Activated T-helper 2 cell treated with anti-CD3 and anti-CD28 coated beads, Interferon-gamma antibody, Interleukin-2, Interleukin-4, amounts not matched to agents 10 μg/mL and 5 μg/mL and 100 μg/mL, durations not matched to agents 14 hours and 24 hours and 36 hours (primary cell): ENCODE measurements at regions not wholly inside any gene's neighbourhood (a gene's known extent, or its start where the extent isn't known, plus 50 kb on each side); places are given as distances from the start of the nearest gene placed in this dataset.

Source experiments
- DNase-seq: peaks from one replicate; pipeline ENCODE4 v3.0.0; 2021; ENCODE audit warnings: low spot score
- H3K27ac Mint-ChIP-seq: one replicate; pipeline ENCODE4 v1.8.0; 2021; ENCODE audit warnings: mixed read lengths
- H3K27me3 Mint-ChIP-seq: one replicate; pipeline ENCODE4 v1.8.0; 2021; ENCODE audit warnings: low read depth, mixed read lengths
- H3K36me3 Mint-ChIP-seq: one replicate; pipeline ENCODE4 v1.8.0; 2021; ENCODE audit warnings: low read depth, mixed read lengths
- H3K4me1 Mint-ChIP-seq: one replicate; pipeline ENCODE4 v1.8.0; 2021; ENCODE audit warnings: low read depth, mixed read lengths
- H3K4me3 Mint-ChIP-seq: one replicate; pipeline ENCODE4 v1.8.0; 2021; ENCODE audit warnings: low read depth, mild to moderate bottlenecking, moderate library complexity, mixed read lengths
- H3K9me3 Mint-ChIP-seq: one replicate; pipeline ENCODE4 v1.8.0; 2021; ENCODE audit warnings: mixed read lengths
- intact Hi-C: fragments of 100-400 bp; cut with micrococcal nuclease; formaldehyde crosslinking; loops from one replicate; pipeline ENCODE4 v1.15.1; 2023

DNA sequence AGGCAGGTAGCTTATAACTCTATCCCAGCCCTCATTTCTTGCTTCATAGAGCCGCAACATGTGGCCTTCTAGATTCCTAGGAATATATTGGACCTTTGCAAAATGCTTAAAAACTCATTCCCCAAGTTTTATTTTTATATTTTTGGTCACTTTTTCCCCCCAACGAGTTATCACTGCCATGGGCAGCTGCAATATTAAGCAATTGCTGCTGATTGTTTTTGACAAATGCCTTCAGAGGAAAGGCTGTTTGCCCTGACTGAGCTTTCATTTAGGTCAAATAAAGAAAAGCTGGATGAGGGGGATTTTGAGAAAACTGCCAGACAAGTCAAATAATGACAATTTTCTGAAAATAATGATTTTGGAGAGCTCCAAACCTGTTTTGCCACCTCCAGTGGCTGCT lies 976.9 kb upstream of the MBL2 start:
- H3K36me3 Mint-ChIP-seq: no peaks in the 10 kb centered on the region
- intact Hi-C loops: no loop called here
- DNase-seq: no peak
- H3K27me3 Mint-ChIP-seq: no peaks in the 10 kb centered on the region
- H3K9me3 Mint-ChIP-seq: peaks cover 10% of the 10 kb centered on the region
- H3K27ac Mint-ChIP-seq: no peak overlapping the region
- no peaks in the 10 kb centered on the region for H3K4me1 Mint-ChIP-seq
- H3K4me3 Mint-ChIP-seq: no peak overlapping the region

DNA sequence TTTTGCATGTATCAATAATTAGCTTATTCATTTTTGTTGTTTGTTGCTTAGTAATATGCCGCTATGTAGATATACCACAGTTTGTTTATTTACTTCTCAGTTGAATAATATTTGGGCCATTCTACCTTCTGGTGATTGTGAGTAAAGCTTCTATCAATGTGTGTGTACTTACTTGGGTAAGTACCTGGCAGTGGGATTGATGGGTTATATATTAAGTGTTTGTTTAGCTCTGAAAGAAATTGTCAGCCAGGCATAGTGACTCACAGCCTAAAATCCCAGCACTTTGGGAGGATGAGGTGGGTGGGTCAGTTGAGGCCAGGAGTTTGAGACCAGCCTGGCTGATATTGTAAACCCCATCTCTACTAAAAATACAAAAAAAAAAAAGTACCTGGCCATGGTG lies 975.7 kb upstream of the MBL2 start:
- Mint-ChIP-seq H3K27me3 (no peaks in the 10 kb centered on the region), H3K4me1 (no peaks in the 10 kb centered on the region), H3K4me3 (no peak overlapping the region), H3K27ac (no peak overlapping the region), H3K36me3 (no peaks in the 10 kb centered on the region), H3K9me3 (peaks cover 17% of the 10 kb centered on the region)
- intact Hi-C loops: no loop called here
- DNase-seq: no peak

DNA sequence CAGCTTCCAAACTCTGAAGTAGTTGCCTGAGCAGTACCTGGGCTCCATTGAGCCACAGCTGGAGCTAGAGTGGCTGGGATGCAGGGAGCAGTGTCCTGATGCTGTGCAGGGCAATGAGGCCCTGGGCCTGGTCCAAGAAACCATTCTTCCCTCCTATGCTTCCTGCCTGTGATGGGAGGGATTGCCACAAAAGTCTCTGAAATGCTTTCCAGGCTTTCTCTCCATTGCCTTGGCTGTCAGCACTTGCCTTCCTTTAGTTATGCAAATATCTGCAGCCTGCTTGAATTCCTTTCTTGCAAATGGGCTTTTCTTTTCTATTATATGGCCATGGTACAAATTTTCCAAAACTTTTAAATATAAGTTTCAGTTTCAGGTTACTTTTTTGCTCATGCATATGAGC lies 972.2 kb upstream of the MBL2 start:
- H3K36me3 Mint-ChIP-seq: no peaks in the 10 kb centered on the region

DNA sequence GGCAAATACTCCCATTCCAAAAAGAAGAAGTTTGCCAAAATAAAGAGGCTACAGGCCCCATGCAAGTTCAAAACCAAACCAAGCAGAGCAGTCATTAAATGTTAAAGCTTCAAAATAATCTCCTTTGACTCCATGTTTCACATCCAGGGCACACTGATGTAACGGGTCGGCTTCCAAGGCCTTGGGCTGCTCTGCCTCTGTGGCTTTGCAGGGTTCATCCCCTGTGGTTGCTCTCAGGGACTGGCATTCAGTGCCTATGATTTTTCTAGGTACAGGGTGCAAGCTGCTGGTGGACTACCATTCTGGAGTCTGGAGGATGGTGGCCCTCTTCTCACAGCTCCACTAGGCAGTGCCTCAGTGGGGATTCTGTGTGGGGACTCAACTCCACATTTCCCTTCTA lies 971.6 kb upstream of the MBL2 start:
- H3K4me1 Mint-ChIP-seq: no peaks in the 10 kb centered on the region
- H3K4me3 Mint-ChIP-seq: no peak overlapping the region
- intact Hi-C loops: no loop called here
- DNase-seq: no peak
- H3K36me3 Mint-ChIP-seq: no peaks in the 10 kb centered on the region
- no peaks in the 10 kb centered on the region for H3K27me3 Mint-ChIP-seq
- peaks cover 20% of the 10 kb centered on the region for H3K9me3 Mint-ChIP-seq
- no peak overlapping the region for H3K27ac Mint-ChIP-seq

More for the DNA sequence above, 972.2 kb upstream of the MBL2 start:
- H3K27ac Mint-ChIP-seq: no peak overlapping the region
- no peaks in the 10 kb centered on the region for H3K27me3 Mint-ChIP-seq
- H3K4me1 Mint-ChIP-seq: no peaks in the 10 kb centered on the region
- H3K9me3 Mint-ChIP-seq: peaks cover 20% of the 10 kb centered on the region
- intact Hi-C loops: no loop called here
- no peak overlapping the region for H3K4me3 Mint-ChIP-seq
- no peak for DNase-seq

DNA sequence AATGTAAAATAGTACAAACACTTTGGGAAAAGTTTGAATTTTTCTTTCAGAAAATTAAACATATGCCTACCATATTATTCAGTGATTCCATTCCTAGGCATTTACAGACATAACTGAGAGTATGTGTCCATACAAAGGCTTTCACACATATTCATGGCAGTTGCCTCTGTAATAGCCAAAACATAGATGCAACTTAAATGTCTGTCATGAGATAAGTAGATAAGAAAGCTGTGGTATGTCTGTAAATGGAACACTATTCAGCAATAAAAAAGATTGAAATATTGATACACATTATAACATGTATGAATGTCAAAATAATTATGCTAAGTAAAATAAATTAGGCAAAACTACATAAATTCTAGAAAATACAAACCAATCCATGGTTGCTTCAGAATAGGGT lies 964.5 kb upstream of the MBL2 start:
- Mint-ChIP-seq H3K27ac (no peak overlapping the region), H3K36me3 (no peaks in the 10 kb centered on the region), H3K9me3 (peaks cover 20% of the 10 kb centered on the region), H3K27me3 (no peaks in the 10 kb centered on the region), H3K4me3 (no peak overlapping the region), H3K4me1 (no peaks in the 10 kb centered on the region)
- intact Hi-C loops: no loop called here
- no peak for DNase-seq

DNA sequence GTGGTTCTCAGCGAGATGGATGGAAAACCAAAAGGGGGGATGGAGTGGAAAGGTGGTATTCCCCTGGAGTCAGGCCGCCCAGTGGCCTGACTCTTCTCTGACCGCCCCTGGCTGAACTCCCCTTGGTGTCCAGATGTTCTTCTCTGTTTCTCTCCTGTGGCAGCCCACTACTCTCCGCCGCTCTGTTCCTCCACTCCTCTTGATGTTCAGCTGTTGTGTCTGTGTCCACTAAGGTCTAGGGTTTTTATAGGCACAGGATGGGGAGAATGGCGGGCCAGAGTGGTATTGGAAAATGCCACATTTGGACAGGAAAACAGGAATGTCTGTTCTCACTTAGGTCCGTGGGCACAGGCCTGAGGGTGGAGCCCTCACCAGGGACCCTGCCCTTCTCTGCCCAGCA lies 954.3 kb upstream of the MBL2 start:
- Mint-ChIP-seq H3K36me3 (no peaks in the 10 kb centered on the region), H3K27ac (no peak overlapping the region), H3K9me3 (peaks cover 30% of the 10 kb centered on the region), H3K4me3 (no peak overlapping the region), H3K27me3 (no peaks in the 10 kb centered on the region), H3K4me1 (no peaks in the 10 kb centered on the region)
- intact Hi-C loops: no loop called here
- no peak for DNase-seq

DNA sequence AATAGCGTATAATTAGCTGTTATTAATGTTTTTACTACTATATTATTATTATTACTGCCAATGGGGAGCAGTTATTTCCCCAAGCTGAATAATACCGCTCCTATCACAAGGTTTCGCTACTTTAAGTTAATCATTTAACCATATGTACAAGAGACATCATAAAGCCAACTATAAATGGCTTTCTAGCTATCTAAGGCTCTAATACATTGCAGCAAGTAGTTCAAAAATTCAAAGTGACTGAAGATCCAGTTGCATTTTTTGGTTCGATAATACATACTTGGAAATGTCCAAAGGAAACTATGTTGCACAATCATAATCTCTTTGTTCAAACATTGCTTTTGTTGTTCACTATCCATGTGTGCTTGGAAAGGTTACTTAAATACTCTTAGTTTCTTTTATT lies 952.0 kb upstream of the MBL2 start:
- intact Hi-C loops: no loop called here
- Mint-ChIP-seq H3K36me3 (no peaks in the 10 kb centered on the region), H3K27me3 (no peaks in the 10 kb centered on the region), H3K4me3 (no peak overlapping the region), H3K27ac (no peak overlapping the region), H3K4me1 (no peaks in the 10 kb centered on the region), H3K9me3 (peaks cover 32% of the 10 kb centered on the region)
- no peak for DNase-seq

DNA sequence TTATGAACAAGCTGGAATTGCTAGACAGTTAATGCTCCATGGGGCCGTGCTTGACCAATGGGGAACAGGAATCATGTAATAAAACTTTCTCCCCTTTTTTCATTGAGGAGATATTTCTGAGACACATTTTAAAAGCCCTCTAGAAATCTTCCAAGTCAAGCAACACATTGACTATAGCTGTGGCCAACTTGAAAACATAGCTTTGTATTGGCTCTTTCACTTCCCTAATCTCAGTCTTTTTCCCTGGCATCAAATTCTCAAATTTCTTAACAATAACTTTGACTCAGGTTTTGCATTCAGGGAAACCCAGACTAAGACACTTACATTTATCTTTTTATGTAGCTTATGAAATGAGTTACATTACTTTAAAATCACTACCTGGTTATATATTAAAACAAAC lies 947.1 kb upstream of the MBL2 start:
- Mint-ChIP-seq H3K36me3 (no peaks in the 10 kb centered on the region), H3K4me3 (no peak overlapping the region), H3K27me3 (no peaks in the 10 kb centered on the region), H3K4me1 (no peaks in the 10 kb centered on the region), H3K27ac (no peak overlapping the region), H3K9me3 (peaks cover 32% of the 10 kb centered on the region)
- intact Hi-C loops: no loop called here
- no peak for DNase-seq

DNA sequence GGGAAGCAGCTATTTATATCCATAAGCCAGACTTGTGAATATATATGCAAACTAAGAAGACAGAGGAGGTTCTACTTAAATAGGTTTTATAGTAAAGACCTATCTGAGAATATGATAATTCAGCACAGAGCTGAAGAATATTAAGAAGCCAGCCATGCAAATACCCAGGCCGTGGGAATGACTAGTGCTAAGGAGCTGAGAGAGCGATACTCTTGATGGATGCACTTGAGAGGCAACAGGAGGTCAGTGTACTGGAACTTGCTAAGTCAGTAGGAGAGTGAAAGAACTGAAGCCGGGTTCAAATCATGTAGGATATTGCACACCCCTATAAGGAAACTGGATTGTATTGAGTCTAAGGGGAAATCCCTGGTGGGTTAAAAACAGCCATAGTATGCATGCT lies 943.6 kb upstream of the MBL2 start:
- DNase-seq: no peak
- Mint-ChIP-seq H3K4me1 (no peaks in the 10 kb centered on the region), H3K27me3 (no peaks in the 10 kb centered on the region), H3K27ac (no peak overlapping the region), H3K36me3 (no peaks in the 10 kb centered on the region), H3K9me3 (peaks cover 17% of the 10 kb centered on the region), H3K4me3 (no peak overlapping the region)
- intact Hi-C loops: no loop called here

DNA sequence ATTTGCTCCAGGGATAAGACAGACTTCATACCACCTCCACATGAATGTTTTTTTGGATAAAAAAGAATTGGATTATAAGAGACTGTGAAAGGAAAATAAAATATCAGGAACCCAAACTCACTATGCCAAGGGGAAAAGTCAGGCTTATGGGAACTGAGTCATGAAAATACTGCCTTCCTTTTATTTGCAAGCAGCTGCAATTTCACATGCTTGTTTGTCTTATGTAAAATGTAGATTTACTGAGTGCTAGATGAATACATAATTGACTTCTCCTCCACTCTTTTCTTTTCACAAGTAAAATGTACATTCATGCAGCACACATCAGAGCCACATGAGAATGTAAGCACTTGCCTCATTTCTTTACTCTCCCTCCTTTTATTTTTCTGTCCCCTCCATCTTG lies 940.8 kb upstream of the MBL2 start:
- Mint-ChIP-seq H3K4me3 (no peak overlapping the region), H3K9me3 (peaks cover 20% of the 10 kb centered on the region), H3K4me1 (no peaks in the 10 kb centered on the region), H3K36me3 (no peaks in the 10 kb centered on the region), H3K27ac (no peak overlapping the region), H3K27me3 (no peaks in the 10 kb centered on the region)
- intact Hi-C loops: no loop called here
- DNase-seq: no peak

DNA sequence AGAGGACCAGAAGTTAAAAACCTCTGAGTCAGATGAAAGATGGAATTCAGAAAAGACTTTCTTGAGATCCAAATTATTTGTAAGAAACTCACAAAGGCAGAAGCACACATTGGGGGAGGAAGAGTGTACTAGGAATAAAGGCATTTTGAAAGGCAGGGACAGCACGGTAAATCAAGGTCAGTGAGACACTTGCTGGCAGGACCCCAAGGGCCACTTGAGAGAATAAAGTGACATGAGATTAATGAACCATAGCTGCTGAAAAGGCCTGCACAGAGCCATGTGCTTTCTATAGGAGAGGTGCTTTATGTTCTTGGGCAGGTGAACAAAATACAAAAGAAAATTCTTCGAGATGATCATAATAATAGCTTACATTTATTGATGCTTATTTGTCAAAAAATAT lies 929.9 kb upstream of the MBL2 start:
- intact Hi-C loops: no loop called here
- Mint-ChIP-seq H3K9me3 (peaks cover 37% of the 10 kb centered on the region), H3K4me1 (no peaks in the 10 kb centered on the region), H3K36me3 (no peaks in the 10 kb centered on the region), H3K27ac (no peak overlapping the region), H3K4me3 (no peak overlapping the region), H3K27me3 (no peaks in the 10 kb centered on the region)
- no peak for DNase-seq

DNA sequence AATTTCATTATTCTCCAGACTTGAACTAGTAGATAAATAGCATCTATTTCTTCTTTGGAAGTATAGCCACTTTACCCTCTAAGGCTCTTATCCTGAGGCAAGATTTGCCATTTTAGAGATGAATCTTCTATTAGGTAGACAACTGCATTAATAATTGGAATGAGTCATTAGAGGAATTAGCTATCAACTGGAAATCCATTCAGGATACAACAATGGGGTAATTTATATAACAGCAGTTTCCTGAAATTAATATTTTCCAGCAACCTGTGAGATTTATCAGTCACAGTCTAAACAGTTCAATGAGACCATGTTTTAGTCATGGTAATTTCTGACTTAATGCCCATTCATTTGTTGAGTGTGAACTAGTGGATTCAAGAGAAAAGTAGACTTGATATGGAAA lies 928.6 kb upstream of the MBL2 start:
- peaks cover 28% of the 10 kb centered on the region for H3K9me3 Mint-ChIP-seq
- no peak overlapping the region for H3K4me3 Mint-ChIP-seq
- no peaks in the 10 kb centered on the region for H3K27me3 Mint-ChIP-seq
- no peaks in the 10 kb centered on the region for H3K36me3 Mint-ChIP-seq
- intact Hi-C loops: no loop called here
- H3K27ac Mint-ChIP-seq: no peak overlapping the region
- DNase-seq: no peak
- no peaks in the 10 kb centered on the region for H3K4me1 Mint-ChIP-seq

DNA sequence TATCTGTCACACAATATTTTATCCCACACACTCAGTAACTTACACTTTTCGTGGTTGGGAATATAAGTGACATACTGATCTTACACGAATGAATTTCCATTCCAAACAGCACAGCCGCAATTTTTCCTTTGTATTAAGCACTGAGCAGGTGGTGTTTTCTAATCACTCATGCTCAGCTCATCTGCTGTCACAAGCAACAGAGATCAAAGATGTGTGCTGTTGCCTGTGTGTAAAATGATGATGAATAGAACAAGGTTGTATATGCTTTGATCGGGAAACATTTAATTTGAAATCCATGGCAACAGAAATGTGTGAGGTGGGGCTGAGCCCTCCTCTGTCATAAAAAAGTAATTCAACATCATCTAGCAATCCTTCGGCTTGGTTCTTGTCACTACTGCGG lies 927.7 kb upstream of the MBL2 start:
- intact Hi-C loops: no loop called here
- H3K27me3 Mint-ChIP-seq: no peaks in the 10 kb centered on the region
- no peak overlapping the region for H3K4me3 Mint-ChIP-seq
- peaks cover 27% of the 10 kb centered on the region for H3K9me3 Mint-ChIP-seq
- H3K4me1 Mint-ChIP-seq: no peaks in the 10 kb centered on the region
- DNase-seq: no peak
- H3K27ac Mint-ChIP-seq: no peak overlapping the region
- no peaks in the 10 kb centered on the region for H3K36me3 Mint-ChIP-seq

DNA sequence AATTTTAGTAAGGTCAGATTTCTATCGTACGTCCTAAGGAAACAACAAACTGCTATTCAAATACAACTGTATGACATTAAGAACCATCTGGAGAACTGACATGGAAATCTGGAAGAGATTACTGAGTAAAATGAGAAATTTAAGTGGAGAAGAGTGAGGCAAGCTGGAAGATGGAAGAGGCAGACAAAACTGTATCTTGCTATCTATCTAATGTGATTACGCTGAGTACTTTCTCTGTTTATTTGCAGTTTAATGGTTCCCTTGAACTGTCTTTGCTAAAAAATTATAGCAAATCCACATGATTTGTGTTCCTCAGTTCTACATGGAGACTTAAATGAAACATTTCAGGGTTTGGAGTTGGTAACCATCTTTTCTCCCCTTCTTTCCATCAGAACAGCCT lies 927.1 kb upstream of the MBL2 start:
- Mint-ChIP-seq H3K36me3 (no peaks in the 10 kb centered on the region), H3K27ac (no peak overlapping the region), H3K4me1 (no peaks in the 10 kb centered on the region), H3K4me3 (no peak overlapping the region), H3K27me3 (no peaks in the 10 kb centered on the region), H3K9me3 (peaks cover 27% of the 10 kb centered on the region)
- DNase-seq: no peak
- intact Hi-C loops: no loop called here
